A673 (cell line): ENCODE measurements at regions not wholly inside any gene's neighbourhood (a gene's known extent, or its start where the extent isn't known, plus 50 kb on each side); places are given as distances from the start of the nearest gene placed in this dataset.

Source experiments
- BruUV-seq: library from RNA; stranded (reverse); fragments of 400-500 nt; replicated peaks from 2 replicates; lab custom pipeline; 2021; lab: Mats Ljungman, UMichigan
- CTCF ChIA-PET: fragments of 300-600 bp; sonication (Branson Sonifier 250); formaldehyde crosslinking; loops from one replicate; lab custom pipeline; 2022; ENCODE audit warnings: antibody characterized with exemption; lab: Charles Lee
- POLR2A ChIA-PET: fragments of 300-600 bp; sonication (Branson Sonifier 250); formaldehyde crosslinking; loops from one replicate; lab custom pipeline; 2022; ENCODE audit warnings: antibody characterized with exemption; ENCODE audit not compliant: low non-redundant PET; lab: Charles Lee
- DNase-seq: peaks from one replicate; pipeline ENCODE4 v3.0.0-alpha.2; 2015; ENCODE audit warnings: low spot score
- H3K27ac ChIP-seq: fragments of 200-600 bp; sonication (generic); 2 replicates; pipeline ENCODE4 v1.5.1; 2016; ENCODE audit warnings: mixed run types, low read depth, mild to moderate bottlenecking, mixed read lengths, antibody characterized with exemption, low read length; ENCODE audit not compliant: poor library complexity, severe bottlenecking
- H3K27me3 ChIP-seq: fragments of 200-600 bp; sonication (generic); replicated peaks from 2 replicates; pipeline ENCODE4 v1.6.1; 2017; ENCODE audit warnings: mixed run types, low read depth, mild to moderate bottlenecking, mixed read lengths, antibody characterized with exemption, low read length; ENCODE audit not compliant: insufficient read depth, poor library complexity
- H3K36me3 ChIP-seq: fragments of 200-600 bp; sonication (generic); 2 replicates; pipeline ENCODE4 v1.6.1; 2016; ENCODE audit warnings: mixed run types, mild to moderate bottlenecking, mixed read lengths, antibody characterized with exemption, low read length; ENCODE audit not compliant: insufficient read depth, poor library complexity, severe bottlenecking
- H3K4me1 ChIP-seq: fragments of 200-600 bp; sonication (generic); 2 replicates; pipeline ENCODE4 v1.6.1; 2017; ENCODE audit warnings: mixed run types, mild to moderate bottlenecking, mixed read lengths, antibody characterized with exemption, low read length; ENCODE audit not compliant: insufficient read depth, poor library complexity, severe bottlenecking
- H3K4me3 ChIP-seq: fragments of 200-600 bp; sonication (generic); 2 replicates; pipeline ENCODE4 v1.5.1; 2016; ENCODE audit warnings: low read depth, mixed run types, mild to moderate bottlenecking, mixed read lengths, low read length; ENCODE audit not compliant: poor library complexity, severe bottlenecking
- H3K9me3 ChIP-seq: fragments of 200-600 bp; sonication (generic); 2 replicates; pipeline ENCODE4 v1.6.1; 2016; ENCODE audit warnings: mixed run types, low read depth, mild to moderate bottlenecking, mixed read lengths, antibody characterized with exemption, low read length; ENCODE audit not compliant: poor library complexity, severe bottlenecking
- CTCF ChIP-seq: fragments of 300-800, 200-600 bp; sonication (generic); conservative IDR thresholded peaks from 2 replicates; pipeline ENCODE4 v1.5.1; 2017; ENCODE audit warnings: low read depth, mild to moderate bottlenecking, antibody characterized with exemption, low read length, moderate library complexity, mixed read lengths
- EZH2 ChIP-seq: fragments of 200-600 bp; sonication (generic); IDR thresholded peaks from 2 replicates; pipeline ENCODE4 v1.6.1; 2017; ENCODE audit warnings: borderline replicate concordance, low read depth, mild to moderate bottlenecking, mixed read lengths, antibody characterized with exemption, low read length; ENCODE audit not compliant: poor library complexity, severe bottlenecking
- intact Hi-C: fragments of 100-400 bp; cut with micrococcal nuclease; formaldehyde crosslinking; loops from one replicate; pipeline ENCODE4 v1.10.0; 2022; ENCODE audit not compliant: unreplicated experiment

DNA sequence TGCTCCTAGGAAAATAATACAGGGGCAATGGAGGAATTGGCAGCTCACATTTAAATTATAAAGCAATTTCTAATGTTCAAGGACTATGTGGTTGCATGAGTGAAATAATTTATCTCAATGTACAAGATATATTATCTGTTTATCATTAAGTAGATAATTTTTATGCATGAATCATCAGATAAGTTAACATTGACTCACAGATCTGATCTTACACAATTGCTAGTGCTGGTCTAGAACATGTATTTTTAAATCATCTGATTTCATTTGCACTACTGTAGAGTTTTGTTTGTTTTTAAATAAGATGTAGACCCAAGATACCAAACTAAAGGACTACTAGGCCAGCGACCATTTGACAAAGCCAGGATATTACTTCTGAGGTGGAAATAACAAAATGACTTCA is 199.2 kb downstream of the BMP2 start:
- TF ChIP-seq EZH2 = no peak
- no peak for TF ChIP-seq CTCF
- Histone ChIP-seq H3K9me3 (peaks cover 15% of the 10 kb centered on the region), H3K27ac (no peak overlapping the region), H3K36me3 (no peaks in the 10 kb centered on the region), H3K4me3 (no peak overlapping the region), H3K27me3 (no peaks in the 10 kb centered on the region), H3K4me1 (no peaks in the 10 kb centered on the region)
- ChIA-PET CTCF (no interaction called here), POLR2A (no interaction called here)
- DNase-seq = no peak
- intact Hi-C loops = no loop called here
- no TSS peak for BruUV-seq

DNA sequence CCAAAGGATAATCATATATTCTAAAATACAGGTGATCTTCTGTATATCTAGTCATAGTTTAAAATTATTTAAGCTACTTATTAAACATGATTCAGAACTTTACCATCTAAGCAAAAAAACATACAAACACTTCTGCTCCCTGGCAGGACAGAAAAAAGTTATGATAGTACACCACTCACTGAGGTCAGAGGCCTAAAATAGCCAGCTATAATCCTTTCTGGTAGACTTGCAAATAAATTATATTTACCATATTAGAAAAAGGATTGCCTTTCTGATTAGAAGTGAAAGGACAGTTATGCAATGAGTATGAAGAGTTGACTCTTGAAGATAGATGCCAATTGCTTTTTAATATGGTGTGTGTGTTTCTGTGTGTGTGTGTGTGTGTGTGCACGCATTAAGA is 207.4 kb downstream of the BMP2 start:
- BruUV-seq = no TSS peak
- H3K9me3 ChIP-seq = peaks cover 27% of the 10 kb centered on the region
- ChIA-PET CTCF (no interaction called here), POLR2A (no interaction called here)
- no peak overlapping the region for H3K4me3 ChIP-seq
- no peaks in the 10 kb centered on the region for H3K27me3 ChIP-seq
- no peaks in the 10 kb centered on the region for H3K4me1 ChIP-seq
- H3K27ac ChIP-seq = no peak overlapping the region
- H3K36me3 ChIP-seq = no peaks in the 10 kb centered on the region
- TF ChIP-seq EZH2 (no peak), CTCF (no peak)
- intact Hi-C loops = no loop called here
- no peak for DNase-seq

- BruUV-seq = no TSS peak
- POLR2A ChIA-PET = no interaction called here
- H3K36me3 ChIP-seq = no peaks in the 10 kb centered on the region
- no peaks in the 10 kb centered on the region for H3K4me1 ChIP-seq
- no peak overlapping the region for H3K4me3 ChIP-seq
- DNase-seq = no peak
- CTCF ChIA-PET = no interaction called here
- H3K27me3 ChIP-seq = no peaks in the 10 kb centered on the region
- TF ChIP-seq CTCF (no peak), EZH2 (no peak)
- H3K27ac ChIP-seq = no peak overlapping the region
- intact Hi-C loops = no loop called here
- peaks cover 28% of the 10 kb centered on the region for H3K9me3 ChIP-seq
These were observed 207.8 kb downstream of the BMP2 start for GRCh38 chr20:6975311-6975710.
